ENCODE measurements at regions not wholly inside any gene's neighbourhood (a gene's known extent, or its start where the extent isn't known, plus 50 kb on each side); places are given as distances from the start of the nearest gene placed in this dataset.
"Not testable (repeated sequence)": the region's sequence is repeated elsewhere in the genome, so short reads cannot be mapped to it uniquely, and the experiment has no call there.

- no peak for DNase-seq (ENCODE audit: low spot score)
Observed at GRCh38 chr9:74334271-74334670, 162.9 kb upstream of the RORB start.

GRCh38 chr9:74336161-74336560 is 161.0 kb upstream of the RORB start:
- DNase-seq (ENCODE audit: low spot score) = no peak

- DNase-seq (ENCODE audit: low spot score) = no peak
Observed at GRCh38 chr9:74348777-74349176, 148.4 kb upstream of the RORB start.

GRCh38 chr9:74355107-74355506 is 142.0 kb upstream of the RORB start:
- no peak for DNase-seq (ENCODE audit: low spot score)

GRCh38 chr9:74357577-74357976 is 139.6 kb upstream of the RORB start:
- no peak for DNase-seq (ENCODE audit: low spot score)

GRCh38 chr9:74358959-74359358 is 138.2 kb upstream of the RORB start:
- DNase-seq (ENCODE audit: low spot score) = no peak

GRCh38 chr9:74361508-74361907 is 135.6 kb upstream of the RORB start:
- no peak for DNase-seq (ENCODE audit: low spot score)

- DNase-seq (ENCODE audit: low spot score) = no peak
Observed at GRCh38 chr9:74362423-74362822, 134.7 kb upstream of the RORB start.

GRCh38 chr9:74366111-74366510 is 131.0 kb upstream of the RORB start:
- no peak for DNase-seq (ENCODE audit: low spot score)

GRCh38 chr9:74369844-74370243 is 127.3 kb upstream of the RORB start:
- no peak for DNase-seq (ENCODE audit: low spot score)

- DNase-seq (ENCODE audit: low spot score) = no peak
Observed at GRCh38 chr9:74373348-74373747, 123.8 kb upstream of the RORB start.

- peak; percentile 9 for DNase-seq (ENCODE audit: low spot score)
Observed at GRCh38 chr9:74379718-74380117, 117.4 kb upstream of the RORB start.

- DNase-seq (ENCODE audit: low spot score) = no peak
Observed at GRCh38 chr9:74391816-74392215, 105.3 kb upstream of the RORB start.

GRCh38 chr9:74403581-74403980 is 93.6 kb upstream of the RORB start:
- no peak for DNase-seq (ENCODE audit: low spot score)

GRCh38 chr9:74404620-74405019 is 92.5 kb upstream of the RORB start:
- no peak for DNase-seq (ENCODE audit: low spot score)

- DNase-seq (ENCODE audit: low spot score) = no peak
Observed at GRCh38 chr9:74407166-74407565, 90.0 kb upstream of the RORB start.

- DNase-seq (ENCODE audit: low spot score) = no peak
Observed at GRCh38 chr9:74412236-74412979, 84.7 kb upstream of the RORB start.

- DNase-seq (ENCODE audit: low spot score) = no peak
Observed at GRCh38 chr9:74413876-74414275, 83.3 kb upstream of the RORB start.

GRCh38 chr9:74414325-74414724 is 82.8 kb upstream of the RORB start:
- DNase-seq (ENCODE audit: low spot score) = no peak

- peak; percentile 3 for DNase-seq (ENCODE audit: low spot score)
Observed at GRCh38 chr9:74415995-74416394, 81.1 kb upstream of the RORB start.

GRCh38 chr9:74424488-74424887 is 72.6 kb upstream of the RORB start:
- DNase-seq (ENCODE audit: low spot score) = not testable (repeated sequence)

- DNase-seq (ENCODE audit: low spot score) = no peak
Observed at GRCh38 chr9:74431467-74431866, 65.7 kb upstream of the RORB start.

GRCh38 chr9:74443036-74443750 is 53.9 kb upstream of the RORB start:
- no peak for DNase-seq (ENCODE audit: low spot score)

- DNase-seq (ENCODE audit: low spot score) = no peak
Observed at GRCh38 chr9:74444369-74444768, 52.8 kb upstream of the RORB start.

Measured in activated CD4-positive, alpha-beta T cell treated with anti-CD3 and anti-CD28 coated beads, Interleukin-2, Interleukin-4, amounts not matched to agents 100 ng/mL and 50 ng/mL, durations not matched to agents 16 hours and 8 hours (primary cell).